CD4-positive, alpha-beta memory T cell (primary cell): ENCODE measurements at regions not wholly inside any gene's neighbourhood (a gene's known extent, or its start where the extent isn't known, plus 50 kb on each side); places are given as distances from the start of the nearest gene placed in this dataset.

Experiments used
- CTCF ChIA-PET: fragments of 350-600 bp; sonication (Branson Sonifier 250); formaldehyde crosslinking; loops from one replicate; lab custom pipeline; 2021; ENCODE audit warnings: inconsistent platforms; ENCODE audit not compliant: partially characterized antibody; lab: Charles Lee
- POLR2A ChIA-PET: fragments of 350-600 bp; sonication (Branson Sonifier 250); formaldehyde crosslinking; loops from one replicate; lab custom pipeline; 2021; ENCODE audit not compliant: partially characterized antibody; lab: Charles Lee
- DNase-seq, 5 donors: peaks; one replicate each; pipeline versions ENCODE4 v3.0.0 to v3.0.0-alpha.2; 2020 to 2022; ENCODE audit warnings: mixed read lengths in 1 of 5
- H3K27ac ChIP-seq: one replicate; pipeline ENCODE4 v1.7.0; 2013; ENCODE audit warnings: low read depth, low read length
- H3K27me3 ChIP-seq: 2 replicates; pipeline ENCODE4 v1.7.0; 2013; ENCODE audit warnings: mild to moderate bottlenecking, low read length, moderate library complexity; ENCODE audit not compliant: insufficient read depth
- H3K36me3 ChIP-seq: 2 replicates; pipeline ENCODE4 v1.7.0; 2013; ENCODE audit warnings: mild to moderate bottlenecking, low read length, moderate library complexity; ENCODE audit not compliant: insufficient read depth
- H3K4me1 ChIP-seq: 2 replicates; pipeline ENCODE4 v1.7.0; 2013; ENCODE audit warnings: mild to moderate bottlenecking, low read length, moderate library complexity; ENCODE audit not compliant: insufficient read depth
- H3K4me3 ChIP-seq, 2 donors: one replicate each; pipeline ENCODE4 v1.7.0; 2013; ENCODE audit warnings: low read length in 2 of 2, mild to moderate bottlenecking in 1 of 2
- H3K9me3 ChIP-seq, 2 donors: one replicate each; pipeline ENCODE4 v1.7.0; 2013; ENCODE audit warnings: low read length in 2 of 2, control low read depth in 1 of 2; ENCODE audit not compliant: control insufficient read depth in 1 of 2
- H3K27ac Mint-ChIP-seq, 7 donors: one replicate each; pipeline ENCODE4 v1.8.0; 2020 to 2021; ENCODE audit warnings: mixed read lengths in 7 of 7, mild to moderate bottlenecking in 6 of 7, inconsistent platforms in 3 of 7, moderate library complexity in 3 of 7
- H3K27me3 Mint-ChIP-seq, 2 donors: one replicate each; pipeline ENCODE4 v1.8.0; 2020 to 2021; ENCODE audit warnings: mixed read lengths in 2 of 2
- H3K36me3 Mint-ChIP-seq, 2 donors: one replicate each; pipeline ENCODE4 v1.8.0; 2020 to 2021; ENCODE audit warnings: mixed read lengths in 2 of 2, inconsistent platforms in 1 of 2, mild to moderate bottlenecking in 1 of 2
- H3K4me1 Mint-ChIP-seq, 4 donors: one replicate each; pipeline ENCODE4 v1.8.0; 2020 to 2021; ENCODE audit warnings: mixed read lengths in 4 of 4, mild to moderate bottlenecking in 1 of 4
- H3K4me3 Mint-ChIP-seq, 8 donors: one replicate each; pipeline ENCODE4 v1.8.0; 2020 to 2021; ENCODE audit warnings: mixed read lengths in 8 of 8, mild to moderate bottlenecking in 7 of 8, moderate library complexity in 6 of 8, inconsistent platforms in 3 of 8
- H3K9me3 Mint-ChIP-seq, 8 donors: one replicate each; pipeline ENCODE4 v1.8.0; 2020 to 2021; ENCODE audit warnings: mixed read lengths in 8 of 8, mild to moderate bottlenecking in 5 of 8, inconsistent platforms in 3 of 8, moderate library complexity in 1 of 8
- intact Hi-C: fragments of 100-400 bp; cut with micrococcal nuclease; formaldehyde crosslinking; loops from one replicate; pipeline ENCODE4 v1.15.1; 2023

GRCh38 chr12:98156697-98157096 is 358.7 kb upstream of the TMPO start:
- Mint-ChIP-seq H3K27ac (no peak overlapping the region), H3K4me1 (no peaks in the 10 kb centered on the region), H3K4me3 (no peak overlapping the region), H3K9me3 (peaks cover 0 to 4% (median 0%) of the 10 kb centered on the region in 8 donors), H3K36me3 (no peaks in the 10 kb centered on the region), H3K27me3 (peaks cover 0 to 6% of the 10 kb centered on the region in 2 donors)
- POLR2A ChIA-PET: no interaction called here
- DNase-seq: no peak
- Histone ChIP-seq H3K27ac (no peak overlapping the region), H3K4me1 (no peaks in the 10 kb centered on the region), H3K27me3 (no peaks in the 10 kb centered on the region), H3K36me3 (no peaks in the 10 kb centered on the region), H3K9me3 (no peaks in the 10 kb centered on the region), H3K4me3 (no peak overlapping the region)
- intact Hi-C loops: no loop called here
- CTCF ChIA-PET: no interaction called here

GRCh38 chr12:98162906-98163678 is 352.3 kb upstream of the TMPO start:
- intact Hi-C loops: no loop called here
- Mint-ChIP-seq H3K4me3 (no peak overlapping the region), H3K27me3 (no peaks in the 10 kb centered on the region), H3K36me3 (no peaks in the 10 kb centered on the region), H3K9me3 (peaks cover 0 to 2% (median 0%) of the 10 kb centered on the region in 8 donors), H3K4me1 (no peaks in the 10 kb centered on the region), H3K27ac (no peak overlapping the region)
- Histone ChIP-seq H3K4me3 (no peak overlapping the region), H3K27me3 (no peaks in the 10 kb centered on the region), H3K9me3 (no peaks in the 10 kb centered on the region), H3K27ac (no peak overlapping the region), H3K36me3 (no peaks in the 10 kb centered on the region), H3K4me1 (no peaks in the 10 kb centered on the region)
- no peak for DNase-seq
- CTCF ChIA-PET: no interaction called here
- POLR2A ChIA-PET: no interaction called here

DNA sequence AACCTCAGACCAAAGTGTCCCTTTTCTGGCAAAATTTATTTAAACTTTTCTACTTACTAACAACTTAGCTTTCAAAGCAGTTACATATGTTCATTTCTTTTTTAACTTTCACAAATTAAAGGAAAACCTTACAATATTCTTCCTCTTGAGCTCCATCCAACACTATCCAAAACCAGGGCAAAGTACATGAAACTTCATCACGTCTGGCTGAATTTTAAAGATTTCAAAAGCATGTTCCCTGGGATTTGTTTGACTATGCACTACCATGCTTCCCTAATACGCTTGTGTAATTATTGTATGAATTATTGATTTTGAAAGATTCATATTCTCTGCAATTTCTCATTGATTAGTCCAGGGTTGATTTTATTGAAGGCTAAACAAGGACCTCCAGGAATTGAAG is 343.1 kb upstream of the TMPO start:
- Histone ChIP-seq H3K27ac (no peak overlapping the region), H3K27me3 (no peaks in the 10 kb centered on the region), H3K4me1 (no peaks in the 10 kb centered on the region), H3K36me3 (no peaks in the 10 kb centered on the region), H3K9me3 (no peaks in the 10 kb centered on the region), H3K4me3 (no peak overlapping the region)
- H3K4me1 Mint-ChIP-seq: no peaks in the 10 kb centered on the region
- CTCF ChIA-PET: no interaction called here
- intact Hi-C loops: no loop called here
- H3K36me3 Mint-ChIP-seq: no peaks in the 10 kb centered on the region
- no peak overlapping the region for H3K4me3 Mint-ChIP-seq
- no peak overlapping the region for H3K27ac Mint-ChIP-seq
- POLR2A ChIA-PET: no interaction called here
- no peak for DNase-seq
- peaks cover 5 to 6% of the 10 kb centered on the region in 2 donors for H3K27me3 Mint-ChIP-seq
- peaks cover 0 to 4% (median 2%) of the 10 kb centered on the region in 8 donors for H3K9me3 Mint-ChIP-seq

DNA sequence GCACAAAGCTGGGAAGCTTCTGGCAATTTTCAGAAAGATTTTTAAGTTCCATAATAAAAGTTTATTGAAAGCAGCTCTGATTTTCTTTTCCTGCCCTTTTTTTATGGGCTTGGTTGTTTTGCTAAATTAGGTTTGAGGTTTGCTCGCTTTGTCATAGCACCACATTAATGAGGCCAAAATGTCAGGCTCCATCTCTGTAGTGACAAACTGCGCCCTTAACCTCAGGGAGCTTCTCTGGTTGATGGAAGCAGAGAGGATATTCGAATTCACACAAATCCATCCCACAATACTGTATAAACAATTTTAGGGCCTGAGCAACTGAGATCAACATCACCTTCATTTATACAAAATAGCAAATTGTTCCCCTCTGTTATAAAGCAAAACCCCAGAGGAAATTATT is 342.6 kb upstream of the TMPO start:
- Mint-ChIP-seq H3K4me3 (no peak overlapping the region), H3K27me3 (peaks cover 5 to 6% of the 10 kb centered on the region in 2 donors), H3K9me3 (peaks cover 0 to 4% (median 2%) of the 10 kb centered on the region in 8 donors), H3K36me3 (no peaks in the 10 kb centered on the region), H3K27ac (no peak overlapping the region), H3K4me1 (no peaks in the 10 kb centered on the region)
- Histone ChIP-seq H3K4me3 (no peak overlapping the region), H3K36me3 (no peaks in the 10 kb centered on the region), H3K9me3 (no peaks in the 10 kb centered on the region), H3K4me1 (no peaks in the 10 kb centered on the region), H3K27me3 (no peaks in the 10 kb centered on the region), H3K27ac (no peak overlapping the region)
- POLR2A ChIA-PET: no interaction called here
- CTCF ChIA-PET: no interaction called here
- no peak for DNase-seq
- intact Hi-C loops: no loop called here

- H3K9me3 Mint-ChIP-seq: peaks cover 0 to 2% (median under 1%) of the 10 kb centered on the region in 8 donors
- ChIA-PET CTCF (no interaction called here), POLR2A (no interaction called here)
- Histone ChIP-seq H3K27ac (no peak overlapping the region), H3K27me3 (no peaks in the 10 kb centered on the region), H3K4me3 (no peak overlapping the region), H3K9me3 (no peaks in the 10 kb centered on the region), H3K36me3 (no peaks in the 10 kb centered on the region), H3K4me1 (no peaks in the 10 kb centered on the region)
- H3K27ac Mint-ChIP-seq: no peak overlapping the region
- no peak overlapping the region for H3K4me3 Mint-ChIP-seq
- DNase-seq: no peak
- no peaks in the 10 kb centered on the region for H3K4me1 Mint-ChIP-seq
- H3K36me3 Mint-ChIP-seq: no peaks in the 10 kb centered on the region
- H3K27me3 Mint-ChIP-seq: peaks cover 3 to 4% of the 10 kb centered on the region in 2 donors
- intact Hi-C loops: no loop called here
Observed at GRCh38 chr12:98173773-98174427, 341.5 kb upstream of the TMPO start.

GRCh38 chr12:98174428-98174809 is 341.0 kb upstream of the TMPO start:
- intact Hi-C loops: no loop called here
- ChIA-PET CTCF (no interaction called here), POLR2A (no interaction called here)
- H3K27me3 ChIP-seq: no peaks in the 10 kb centered on the region
- Mint-ChIP-seq H3K27me3 (peaks cover 1 to 3% of the 10 kb centered on the region in 2 donors), H3K4me1 (no peaks in the 10 kb centered on the region), H3K27ac (no peak overlapping the region), H3K36me3 (no peaks in the 10 kb centered on the region), H3K9me3 (peaks cover 0 to 2% (median 0%) of the 10 kb centered on the region in 8 donors), H3K4me3 (no peak overlapping the region)
- H3K4me1 ChIP-seq: no peaks in the 10 kb centered on the region
- no peak overlapping the region for H3K4me3 ChIP-seq
- H3K36me3 ChIP-seq: no peaks in the 10 kb centered on the region
- H3K27ac ChIP-seq: no peak overlapping the region
- H3K9me3 ChIP-seq: no peaks in the 10 kb centered on the region
- DNase-seq: no peak

GRCh38 chr12:98178126-98178525 is 337.3 kb upstream of the TMPO start:
- CTCF ChIA-PET: no interaction called here
- Mint-ChIP-seq H3K9me3 (peaks cover 0 to 5% (median 0%) of the 10 kb centered on the region in 8 donors), H3K4me1 (no peaks in the 10 kb centered on the region), H3K36me3 (no peaks in the 10 kb centered on the region), H3K4me3 (no peak overlapping the region), H3K27me3 (peaks cover 1 to 8% of the 10 kb centered on the region in 2 donors), H3K27ac (no peak overlapping the region)
- Histone ChIP-seq H3K9me3 (no peaks in the 10 kb centered on the region), H3K4me3 (no peak overlapping the region), H3K27ac (no peak overlapping the region), H3K4me1 (no peaks in the 10 kb centered on the region), H3K27me3 (no peaks in the 10 kb centered on the region), H3K36me3 (no peaks in the 10 kb centered on the region)
- intact Hi-C loops: no loop called here
- DNase-seq: no peak
- POLR2A ChIA-PET: no interaction called here
